ENCODE measurements at regions not wholly inside any gene's neighbourhood (a gene's known extent, or its start where the extent isn't known, plus 50 kb on each side); places are given as distances from the start of the nearest gene placed in this dataset.

GRCh38 chr12:63294327-63294632, 143.3 kb upstream of the AVPR1A start:
- H3K9ac ChIP-seq (ENCODE audit: control insufficient read depth, extremely low read depth, insufficient read depth, low read length), result no peak overlapping the region
- H3K4me2 ChIP-seq (ENCODE audit: control insufficient read depth, extremely low read depth, insufficient read depth, low read depth, low read length), result no peak overlapping the region
- DNase-seq (ENCODE audit: low read depth, low spot score) (no peak), FAIRE-seq (no peak)
- H3K9me3 ChIP-seq (ENCODE audit: control insufficient read depth, low read depth, low read length), result no peaks in the 10 kb centered on the region
- dilution Hi-C loops (cut with MboI; ENCODE audit: extremely low pct_ligation_motif_present, low sequenced_read_pairs), result no loop called here
- no peak overlapping the region for H3K4me3 ChIP-seq (ENCODE audit: control insufficient read depth in 2 of 3, extremely low read depth in 1 of 3, insufficient read depth in 2 of 3, low read depth in 1 of 3, low read length in 3 of 3)
- H3K27me3 ChIP-seq (ENCODE audit: control insufficient read depth, extremely low read depth, insufficient read depth, low read length), result no peaks in the 10 kb centered on the region
- no peaks in the 10 kb centered on the region for H3K36me3 ChIP-seq (ENCODE audit: control insufficient read depth in 2 of 2, extremely low read depth in 1 of 2, insufficient read depth in 2 of 2, low read length in 2 of 2)
- no peak for TF ChIP-seq EZH2 (IDR thresholded peaks at IDR 0.05; ENCODE audit: low read length)
- no peak for TF ChIP-seq CTCF (optimal IDR thresholded peaks at IDR 0.05 in 1 of 3, IDR thresholded peaks at IDR 0.05 in 1 of 3, conservative IDR thresholded peaks at IDR 0.05 in 1 of 3; ENCODE audit: extremely low read depth in 1 of 3, insufficient read depth in 2 of 3, low read length in 3 of 3)
- peaks cover 2% of the 10 kb centered on the region for H3K4me1 ChIP-seq (ENCODE audit: control insufficient read depth, extremely low read depth, insufficient read depth, low read length)
- H4K20me1 ChIP-seq (ENCODE audit: control insufficient read depth, extremely low read depth, insufficient read depth, low read length), result no peaks in the 10 kb centered on the region
- H3K9me1 ChIP-seq (ENCODE audit: control insufficient read depth, extremely low read depth, insufficient read depth, low read length), result no peaks in the 10 kb centered on the region
- H3K79me2 ChIP-seq (ENCODE audit: control insufficient read depth, insufficient read depth, low read length), result no peaks in the 10 kb centered on the region
- no peak overlapping the region for H3K27ac ChIP-seq (ENCODE audit: control insufficient read depth, insufficient read depth, low read length)
- H2AFZ ChIP-seq (ENCODE audit: control insufficient read depth, low read length), result no peak overlapping the region

- no peaks in the 10 kb centered on the region for H3K9me3 ChIP-seq (ENCODE audit: control insufficient read depth, low read depth, low read length)
- DNase-seq (ENCODE audit: low read depth, low spot score), result no peak
- dilution Hi-C loops (cut with MboI; ENCODE audit: extremely low pct_ligation_motif_present, low sequenced_read_pairs), result no loop called here
- H2AFZ ChIP-seq (ENCODE audit: control insufficient read depth, low read length), result no peak overlapping the region
- no peak overlapping the region for H3K9ac ChIP-seq (ENCODE audit: control insufficient read depth, extremely low read depth, insufficient read depth, low read length)
- H3K79me2 ChIP-seq (ENCODE audit: control insufficient read depth, insufficient read depth, low read length), result no peaks in the 10 kb centered on the region
- no peaks in the 10 kb centered on the region for H3K27me3 ChIP-seq (ENCODE audit: control insufficient read depth, extremely low read depth, insufficient read depth, low read length)
- H3K4me3 ChIP-seq (ENCODE audit: control insufficient read depth in 2 of 3, extremely low read depth in 1 of 3, insufficient read depth in 2 of 3, low read depth in 1 of 3, low read length in 3 of 3), result no peak overlapping the region
- no peak overlapping the region for H3K27ac ChIP-seq (ENCODE audit: control insufficient read depth, insufficient read depth, low read length)
- no peaks in the 10 kb centered on the region for H3K36me3 ChIP-seq (ENCODE audit: control insufficient read depth in 2 of 2, extremely low read depth in 1 of 2, insufficient read depth in 2 of 2, low read length in 2 of 2)
- FAIRE-seq, result no peak
- peaks cover 2% of the 10 kb centered on the region for H3K4me1 ChIP-seq (ENCODE audit: control insufficient read depth, extremely low read depth, insufficient read depth, low read length)
- H3K4me2 ChIP-seq (ENCODE audit: control insufficient read depth, extremely low read depth, insufficient read depth, low read depth, low read length), result no peak overlapping the region
- no peak for TF ChIP-seq EZH2 (IDR thresholded peaks at IDR 0.05; ENCODE audit: low read length)
- no peak for TF ChIP-seq CTCF (optimal IDR thresholded peaks at IDR 0.05 in 1 of 3, IDR thresholded peaks at IDR 0.05 in 1 of 3, conservative IDR thresholded peaks at IDR 0.05 in 1 of 3; ENCODE audit: extremely low read depth in 1 of 3, insufficient read depth in 2 of 3, low read length in 3 of 3)
- H3K9me1 ChIP-seq (ENCODE audit: control insufficient read depth, extremely low read depth, insufficient read depth, low read length), result no peaks in the 10 kb centered on the region
- no peaks in the 10 kb centered on the region for H4K20me1 ChIP-seq (ENCODE audit: control insufficient read depth, extremely low read depth, insufficient read depth, low read length)
Observed at GRCh38 chr12:63292471-63293221, 141.6 kb upstream of the AVPR1A start.
